GM18499 (cell line): ENCODE measurements at regions not wholly inside any gene's neighbourhood (a gene's known extent, or its start where the extent isn't known, plus 50 kb on each side); places are given as distances from the start of the nearest gene placed in this dataset.

ENCODE experiments used
- ATAC-seq: cut with Tn5 transposase; IDR thresholded peaks from one replicate; pipeline ENCODE4 v1.9.1; 2021; ENCODE audit warnings: moderate number of reproducible peaks; ENCODE audit not compliant: insufficient read depth, unreplicated experiment

- no peak for ATAC-seq
Measured at GRCh38 chr15:88403351-88403791, 63.8 kb downstream of the MRPL46 start.

DNA sequence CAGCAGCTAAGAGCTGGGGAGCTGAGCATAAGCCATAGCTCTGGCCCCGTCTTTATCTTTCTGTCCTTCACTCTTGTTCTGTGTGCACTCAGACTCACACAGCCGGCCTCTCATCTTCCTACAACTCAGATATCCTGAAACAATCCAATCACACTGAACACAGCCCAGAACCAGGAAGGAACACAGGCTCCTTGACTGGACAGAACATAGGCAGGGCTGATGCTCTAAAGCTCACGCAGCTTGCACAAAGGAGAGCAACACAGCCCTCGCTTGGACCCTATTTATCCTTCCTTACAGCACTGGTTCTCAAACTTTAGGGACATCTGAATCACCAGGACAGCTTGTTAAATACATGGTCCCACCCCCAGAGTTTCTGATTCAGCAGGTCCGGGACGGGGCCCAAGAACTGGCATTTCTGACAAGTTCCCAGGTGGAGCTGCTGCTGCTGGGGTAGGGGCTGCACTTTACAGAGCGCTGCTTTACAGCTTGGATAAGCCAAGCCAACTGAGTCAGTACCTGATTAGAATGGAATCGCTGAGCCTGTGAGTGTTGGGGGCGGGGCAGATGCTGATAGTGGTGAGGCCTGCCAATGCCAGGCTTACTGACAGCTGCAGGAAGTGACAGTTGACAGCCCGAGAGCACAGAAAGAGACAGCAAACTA lies 65.1 kb downstream of the MRPL46 start:
- no peak for ATAC-seq

DNA sequence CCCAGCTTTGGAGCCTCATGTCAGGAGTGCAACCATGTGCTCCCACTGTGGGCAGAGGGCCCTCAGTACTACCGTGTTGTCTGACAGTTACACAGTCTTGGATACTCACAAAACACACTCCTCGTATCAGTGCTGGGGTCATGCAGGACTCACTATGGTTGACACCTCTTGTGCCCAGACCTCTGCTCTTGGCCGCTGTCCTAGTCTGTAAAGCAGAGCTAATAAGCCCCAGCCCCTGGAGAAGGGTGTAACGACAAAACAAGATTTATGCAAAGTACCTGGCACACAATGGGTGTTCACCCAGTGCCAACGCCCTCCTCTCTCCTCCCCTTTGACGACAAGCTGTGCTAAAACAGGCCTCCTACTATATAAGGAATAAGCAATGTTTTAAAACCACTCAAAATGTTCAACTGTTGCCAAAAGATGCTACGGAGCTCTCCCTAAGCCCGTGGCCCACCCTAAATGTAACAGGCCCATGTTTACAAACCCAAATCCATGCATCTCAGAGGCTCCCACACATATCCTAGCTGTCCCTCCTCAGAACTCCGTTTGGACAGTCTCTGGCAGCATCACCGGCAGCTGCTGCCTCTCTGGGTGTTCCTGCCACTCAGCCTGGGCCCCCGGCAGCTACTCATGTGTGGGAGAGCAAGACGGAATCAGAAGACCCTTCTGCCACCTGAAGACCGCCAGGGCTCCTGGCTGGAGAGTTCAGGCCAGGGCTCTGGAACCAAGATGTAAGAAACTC lies 65.8 kb downstream of the MRPL46 start:
- no peak for ATAC-seq

DNA sequence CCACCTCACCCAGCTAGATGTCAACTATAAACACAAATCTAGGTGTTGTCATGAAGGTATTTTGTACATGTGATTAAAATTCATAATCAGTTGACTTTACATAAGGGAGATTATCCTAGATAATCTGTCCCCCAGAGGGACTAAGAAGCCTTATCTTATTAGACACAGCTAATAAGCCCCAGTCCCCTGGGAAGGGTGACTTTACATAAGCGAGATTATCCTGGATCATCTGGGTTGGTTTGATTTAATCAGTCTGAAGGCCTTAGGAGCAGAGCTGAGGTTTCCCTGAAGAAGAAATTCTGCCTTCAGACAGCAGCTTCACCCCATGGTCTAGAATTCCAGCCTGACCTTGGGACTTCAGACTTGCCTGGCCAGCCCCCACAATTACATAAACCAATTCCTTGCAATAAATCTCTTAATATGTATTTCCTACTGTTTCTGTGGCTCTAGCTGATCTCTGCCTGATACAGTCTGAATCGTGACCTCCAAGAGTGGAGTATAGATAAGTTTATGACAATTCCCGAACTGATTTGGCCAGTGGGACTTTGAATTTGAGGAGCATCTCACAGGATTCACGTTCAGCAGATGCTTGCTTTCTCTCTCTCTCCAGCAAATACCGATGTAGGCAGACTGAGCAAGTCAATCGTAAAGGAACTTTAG lies 66.5 kb downstream of the MRPL46 start:
- no peak for ATAC-seq

DNA sequence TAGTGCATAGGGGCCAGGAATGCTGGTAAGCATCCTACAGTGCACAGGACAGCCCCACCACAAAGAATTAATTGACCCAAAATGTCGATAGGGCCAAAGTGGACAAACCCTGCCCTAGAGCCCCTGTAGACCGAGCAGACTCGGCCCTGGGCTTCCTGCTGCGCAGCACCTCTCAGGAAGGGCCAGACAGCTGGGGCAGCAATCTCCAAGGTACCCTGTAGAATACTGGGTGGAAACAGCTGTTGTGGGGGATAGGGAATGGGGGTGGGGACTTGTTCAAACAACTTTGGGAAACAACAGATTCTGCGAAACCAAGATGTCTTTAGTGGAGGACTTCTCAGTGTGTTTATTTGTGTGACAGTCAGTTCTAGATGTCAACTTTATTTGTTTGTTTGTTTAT lies 67.1 kb downstream of the MRPL46 start:
- no peak for ATAC-seq

GRCh38 chr15:88399021-88399685 lies 68.0 kb downstream of the MRPL46 start:
- no peak for ATAC-seq

- no peak for ATAC-seq
Measured at GRCh38 chr15:88398011-88398410, 69.2 kb downstream of the MRPL46 start.

DNA sequence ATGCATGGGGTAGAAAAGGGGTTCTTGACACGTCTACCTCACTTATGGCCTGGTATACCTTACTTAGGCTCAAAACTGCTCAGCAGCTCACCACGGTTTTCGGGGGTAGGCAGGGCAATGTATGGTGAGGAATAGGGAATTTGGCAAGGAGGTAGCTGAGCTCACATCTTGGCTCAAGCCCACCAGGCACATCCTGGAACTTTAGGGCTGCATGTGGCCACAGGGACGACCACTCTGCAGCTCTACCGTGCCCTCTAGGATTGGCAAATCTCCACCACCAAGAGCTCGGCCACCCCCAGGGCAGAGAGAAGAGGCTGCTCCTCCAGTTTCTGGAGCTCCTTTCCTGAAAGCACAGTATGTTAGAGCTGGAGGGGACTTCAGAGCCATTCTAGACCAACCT lies 69.7 kb downstream of the MRPL46 start:
- ATAC-seq = no peak

GRCh38 chr15:88395872-88396781 lies 71.1 kb downstream of the MRPL46 start:
- no peak for ATAC-seq

DNA sequence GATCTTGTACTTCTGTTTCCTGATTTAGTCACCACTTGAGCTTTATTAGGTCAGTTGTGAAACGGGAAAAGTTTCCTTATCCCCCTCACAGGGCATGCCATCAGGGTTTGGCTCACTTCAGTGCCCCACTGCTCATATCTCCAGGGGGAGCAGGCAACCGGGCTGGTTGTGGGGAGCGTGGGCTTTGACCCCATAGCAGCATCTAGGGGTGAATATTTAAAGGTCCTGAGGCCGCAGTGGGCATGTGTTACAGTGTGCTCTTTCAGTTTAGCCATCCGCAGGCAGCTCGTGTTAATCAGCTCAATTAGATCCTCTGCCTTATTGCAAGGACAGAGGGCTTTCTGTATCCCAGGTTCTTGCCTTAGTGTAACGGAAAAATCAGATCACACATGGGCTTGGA lies 71.9 kb downstream of the MRPL46 start:
- no peak for ATAC-seq

DNA sequence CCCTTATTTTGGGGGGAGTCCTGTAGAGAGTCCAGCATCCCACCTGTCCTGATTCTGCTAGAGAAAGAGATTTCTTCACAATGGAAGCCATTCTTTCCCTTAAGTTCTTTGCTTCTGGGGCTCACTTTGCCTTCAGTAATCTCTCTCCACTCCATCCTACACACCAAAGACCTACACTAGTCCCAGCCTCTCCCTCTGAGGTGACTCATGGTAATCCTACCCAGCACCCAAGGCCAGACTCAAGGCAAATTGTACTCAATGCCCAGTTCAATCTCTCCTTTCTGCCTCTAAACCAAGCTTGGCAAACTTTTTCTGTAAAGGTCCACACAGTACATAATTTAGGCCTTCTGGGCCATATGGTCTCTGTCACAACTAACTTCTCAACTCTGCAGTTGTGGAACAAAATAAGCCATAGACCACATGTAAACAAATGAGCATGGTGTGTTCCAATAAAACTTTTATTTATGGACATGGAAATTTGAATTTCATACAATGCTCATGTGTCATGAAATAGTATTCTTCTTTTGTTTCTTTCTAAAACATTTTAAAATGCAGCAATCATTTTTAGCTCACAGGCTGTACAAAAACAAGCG lies 72.5 kb downstream of the MRPL46 start:
- ATAC-seq = no peak

- ATAC-seq = peak; percentile 69
Measured at GRCh38 chr15:88393719-88394519, 73.3 kb downstream of the MRPL46 start.

- ATAC-seq = no peak
Measured at GRCh38 chr15:88391700-88392099, 75.5 kb downstream of the MRPL46 start.

- no peak for ATAC-seq
Measured at GRCh38 chr15:88391006-88391405, 76.2 kb downstream of the MRPL46 start.

DNA sequence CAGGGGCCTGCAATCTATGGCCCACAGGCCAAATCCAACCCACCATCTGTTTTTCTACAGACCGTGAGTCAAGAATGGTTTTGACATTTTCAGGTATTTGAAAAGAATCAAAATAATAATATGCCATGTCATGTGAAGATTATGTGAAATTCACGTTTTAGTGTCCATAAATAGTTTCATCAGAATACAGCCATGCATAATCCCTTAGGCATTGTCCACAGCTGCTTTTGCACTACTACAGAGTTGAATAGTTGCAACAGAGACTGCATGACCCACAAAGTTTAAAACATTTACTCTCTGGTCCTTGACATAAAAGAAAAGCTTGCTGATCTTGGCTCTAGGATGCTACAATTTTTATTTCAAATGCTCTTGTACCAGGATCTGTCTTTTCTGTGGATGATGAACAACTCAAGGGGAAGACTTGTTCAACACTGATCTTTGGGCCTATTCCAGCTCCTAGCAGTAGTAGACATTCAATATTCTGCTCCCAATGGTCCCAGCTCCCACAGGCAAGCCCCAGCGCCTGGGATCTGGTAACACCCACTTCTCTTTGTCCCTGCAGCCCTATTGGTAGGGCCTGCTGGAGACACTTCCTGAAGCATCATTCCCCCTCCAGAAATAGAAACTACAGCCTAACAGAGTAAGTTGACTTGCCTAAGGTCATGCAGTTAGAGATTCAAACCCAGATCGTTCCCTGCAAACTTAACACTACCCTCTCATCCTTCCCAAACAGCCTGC lies 76.9 kb downstream of the MRPL46 start:
- ATAC-seq = no peak

DNA sequence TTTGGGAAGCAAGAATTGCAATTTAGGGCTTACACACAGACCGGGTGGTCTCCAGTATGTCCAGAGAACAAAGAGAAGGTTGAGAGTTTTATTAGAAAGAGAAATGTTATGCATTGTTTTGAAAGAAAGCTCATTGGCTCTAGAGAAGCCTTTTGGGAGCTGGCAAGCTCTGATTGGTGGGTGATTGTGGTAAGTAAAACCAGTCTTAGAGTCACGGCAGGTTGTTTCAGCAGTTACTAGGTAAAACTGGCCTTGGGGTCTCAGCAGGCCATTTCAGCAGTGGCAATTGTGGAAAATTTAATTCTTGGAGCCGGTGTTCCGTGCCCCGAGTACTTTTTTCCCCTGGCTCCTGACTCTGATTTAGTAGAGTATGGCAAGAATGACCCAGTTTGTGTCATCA lies 78.1 kb downstream of the MRPL46 start:
- ATAC-seq = no peak

- no peak for ATAC-seq
Measured at GRCh38 chr15:88388686-88389085, 78.5 kb downstream of the MRPL46 start.

- ATAC-seq = no peak
Measured at GRCh38 chr15:88385078-88385700, 82.0 kb downstream of the MRPL46 start.
